Liver (tissue), 8 donors: ENCODE measurements at regions not wholly inside any gene's neighbourhood (a gene's known extent, or its start where the extent isn't known, plus 50 kb on each side); places are given as distances from the start of the nearest gene placed in this dataset.

Experiments used
- DNase-seq: peaks from one replicate; pipeline ENCODE4 v3.0.0-alpha.2; 2017; ENCODE audit warnings: low spot score
- H3K27ac ChIP-seq, 2 donors: one replicate each; pipeline ENCODE4 v1.7.0; 2013; ENCODE audit warnings: inconsistent platforms in 2 of 2, low read length in 2 of 2, control low read depth in 1 of 2, low read depth in 1 of 2, mild to moderate bottlenecking in 1 of 2
- H3K27me3 ChIP-seq, 4 donors: one replicate each; pipeline versions ENCODE4 v1.6.1 to v1.7.0; 2013; ENCODE audit warnings: low read length in 3 of 4, inconsistent platforms in 1 of 4, mild to moderate bottlenecking in 1 of 4, moderate library complexity in 1 of 4; ENCODE audit not compliant: control insufficient read depth in 4 of 4, insufficient read depth in 4 of 4
- H3K36me3 ChIP-seq, 4 donors: one replicate each; pipeline versions ENCODE4 v1.6.1 to v1.7.0; 2013; ENCODE audit warnings: low read length in 3 of 4, mild to moderate bottlenecking in 3 of 4, low read depth in 1 of 4, moderate library complexity in 1 of 4; ENCODE audit not compliant: control insufficient read depth in 4 of 4, insufficient read depth in 3 of 4
- H3K4me1 ChIP-seq, 4 donors: one replicate each; pipeline versions ENCODE4 v1.6.1 to v1.7.0; 2013; ENCODE audit warnings: low read length in 3 of 4, mild to moderate bottlenecking in 3 of 4, moderate library complexity in 1 of 4; ENCODE audit not compliant: control insufficient read depth in 4 of 4, insufficient read depth in 4 of 4
- H3K4me3 ChIP-seq, 3 donors: one replicate each; pipeline versions ENCODE4 v1.6.1 to v1.7.0; 2013; ENCODE audit warnings: low read length in 3 of 3, control low read depth in 1 of 3, low read depth in 1 of 3, mild to moderate bottlenecking in 1 of 3
- H3K9ac ChIP-seq, 2 donors: one replicate each; pipeline ENCODE4 v1.7.0; 2013; ENCODE audit warnings: low read length in 2 of 2, mild to moderate bottlenecking in 2 of 2, moderate library complexity in 2 of 2, control low read depth in 1 of 2, low read depth in 1 of 2
- H3K9me3 ChIP-seq, 4 donors: one replicate each; pipeline versions ENCODE4 v1.6.1 to v1.7.0; 2013; ENCODE audit warnings: low read length in 3 of 4; ENCODE audit not compliant: control insufficient read depth in 4 of 4
- EGR1 ChIP-seq, 2 donors: IDR thresholded peaks; 2 replicates each; pipeline ENCODE4 v1.6.1; 2016 to 2018; ENCODE audit warnings: antibody characterized with exemption in 2 of 2, low read depth in 2 of 2
- FOXA1 ChIP-seq: IDR thresholded peaks from 2 replicates; pipeline ENCODE4 v1.6.1; 2016; ENCODE audit warnings: antibody characterized with exemption
- FOXA2 ChIP-seq: IDR thresholded peaks from 2 replicates; pipeline ENCODE4 v1.6.1; 2016; ENCODE audit warnings: antibody characterized with exemption
- GABPA ChIP-seq, 2 donors: IDR thresholded peaks in 1 of 2; conservative IDR thresholded peaks in 1 of 2; 2 replicates each; pipeline ENCODE4 v1.6.1; 2016; ENCODE audit warnings: antibody characterized with exemption in 2 of 2, mild to moderate bottlenecking in 1 of 2, moderate library complexity in 1 of 2
- HNF4A ChIP-seq, 2 donors: conservative IDR thresholded peaks; 2 replicates each; pipeline ENCODE4 v1.6.1; 2016; ENCODE audit warnings: antibody characterized with exemption in 2 of 2, mild to moderate bottlenecking in 2 of 2
- HNF4G ChIP-seq: IDR thresholded peaks from 2 replicates; pipeline ENCODE4 v1.6.1; 2016; ENCODE audit warnings: antibody characterized with exemption
- JUND ChIP-seq, 2 donors: IDR thresholded peaks; 2 replicates each; pipeline ENCODE4 v1.6.1; 2016; ENCODE audit warnings: antibody characterized with exemption in 2 of 2
- NR2F2 ChIP-seq: IDR thresholded peaks from 2 replicates; pipeline ENCODE4 v1.6.1; 2016; ENCODE audit warnings: antibody characterized with exemption
- RXRA ChIP-seq, 2 donors: IDR thresholded peaks; 2 replicates each; pipeline ENCODE4 v1.6.1; 2017 to 2018; ENCODE audit warnings: antibody characterized with exemption in 2 of 2, mild to moderate bottlenecking in 1 of 2
- SP1 ChIP-seq: IDR thresholded peaks from 2 replicates; pipeline ENCODE4 v1.6.1; 2018; ENCODE audit warnings: antibody characterized with exemption, mild to moderate bottlenecking
- TAF1 ChIP-seq: conservative IDR thresholded peaks from 2 replicates; pipeline ENCODE4 v1.6.1; 2016; ENCODE audit warnings: antibody characterized with exemption, mild to moderate bottlenecking
- YY1 ChIP-seq: IDR thresholded peaks from 2 replicates; pipeline ENCODE4 v1.6.1; 2016; ENCODE audit warnings: antibody characterized with exemption, mild to moderate bottlenecking
- WGBS: extraction: QIAGEN DNeasy Blood & Tissue Kit; methylation state at CpG from one replicate; pipeline ENCODE4 v1.1.7; 2013; 5-methylcytosine and 5-hydroxymethylcytosine counted together
- TF ChIP-seq, protein P1 (sequence below): fragments of 150-350 bp; IDR thresholded peaks from 2 replicates; pipeline ENCODE4 v1.5.1; 2017; ENCODE audit warnings: improper control_type of control experiment, low read depth, low read length; ENCODE audit not compliant: missing input control
- TF ChIP-seq, protein P2 (sequence below): IDR thresholded peaks from 2 replicates; pipeline ENCODE4 v1.6.1; 2016; ENCODE audit warnings: antibody characterized with exemption
- TF ChIP-seq, protein P3 (sequence below): IDR thresholded peaks from 2 replicates; pipeline ENCODE4 v1.6.1; 2016; ENCODE audit warnings: antibody characterized with exemption
- TF ChIP-seq, protein P4 (sequence below): IDR thresholded peaks from 2 replicates; pipeline ENCODE4 v1.6.1; 2016; ENCODE audit warnings: antibody characterized with exemption
- TF ChIP-seq, protein P5 (sequence below): IDR thresholded peaks from 2 replicates; pipeline ENCODE4 v1.6.1; 2016; ENCODE audit warnings: antibody characterized with exemption, mild to moderate bottlenecking
- donor health status: healthy.
- donor health status: healthy.
- donor health status: healthy.
- donor health status: healthy.
- donor health status: healthy.

DNA sequence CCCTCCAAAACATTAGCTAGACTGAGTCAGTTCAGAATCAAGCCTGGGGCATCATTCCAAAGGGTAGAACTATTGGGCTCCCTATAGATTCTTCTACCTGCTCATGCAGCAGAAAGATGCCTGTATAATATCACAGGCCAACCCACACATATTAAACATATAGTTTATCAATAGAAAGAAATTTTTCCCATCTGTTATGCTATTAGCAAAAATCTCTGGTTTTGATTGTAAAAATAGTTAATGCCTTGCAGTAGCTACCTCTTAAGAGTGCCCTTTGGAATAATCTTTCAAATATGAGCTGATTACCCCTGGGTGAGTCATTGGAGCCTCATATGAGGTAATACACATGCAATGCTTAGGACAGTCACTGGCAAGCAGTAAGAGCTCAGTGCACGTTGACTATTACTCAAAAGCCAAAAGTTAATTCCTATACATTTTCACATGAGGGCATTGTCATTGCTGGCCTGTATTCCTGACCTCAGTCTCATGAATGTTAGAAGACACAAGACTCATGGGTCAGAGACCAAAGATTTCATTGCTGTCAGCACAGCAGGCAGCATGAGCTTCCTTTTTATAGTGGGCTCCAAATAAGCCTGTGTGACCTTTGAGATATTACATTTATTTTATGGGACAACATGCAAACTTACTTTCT, 180.0 kb downstream of the FGFR2 start:
- no peaks in the 10 kb centered on the region for H3K27me3 ChIP-seq
- no peaks in the 10 kb centered on the region for H3K36me3 ChIP-seq
- TF ChIP-seq NR2F2, result no peak
- TF ChIP-seq RXRA (IDR thresholded peaks at IDR 0.05), result no peak
- no peak for TF ChIP-seq FOXA1
- H3K27ac ChIP-seq, result no peak overlapping the region
- 75% methylated on average over 1 of the region's 1 CpG for WGBS
- H3K9ac ChIP-seq, result no peak overlapping the region
- no peaks in the 10 kb centered on the region for H3K4me1 ChIP-seq
- no peak overlapping the region for H3K4me3 ChIP-seq
- DNase-seq, result no peak
- H3K9me3 ChIP-seq, result no peaks in the 10 kb centered on the region

DNA sequence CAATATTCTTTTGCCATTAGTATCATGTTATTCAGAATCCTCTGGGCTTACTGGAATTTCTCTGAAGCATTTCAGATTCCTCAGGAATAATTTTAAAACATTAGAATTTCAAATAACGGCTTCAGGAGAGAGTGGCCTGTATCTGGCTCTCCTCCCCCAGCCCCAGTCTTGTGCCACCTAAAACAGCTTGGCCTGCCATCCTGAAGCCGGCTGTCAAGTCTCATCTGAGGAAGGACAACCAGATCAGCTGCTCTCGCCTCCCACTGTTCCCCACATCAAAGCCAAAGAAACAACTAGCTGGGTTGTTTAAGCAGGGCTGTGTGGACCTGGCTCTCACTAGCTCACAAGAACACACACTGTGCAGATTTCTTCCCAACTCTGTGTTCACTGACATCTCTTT, 178.2 kb downstream of the FGFR2 start:
- TF ChIP-seq GABPA (IDR thresholded peaks at IDR 0.05 in 1 of 2, conservative IDR thresholded peaks at IDR 0.05 in 1 of 2), result no peak
- TF ChIP-seq, protein P1, sequence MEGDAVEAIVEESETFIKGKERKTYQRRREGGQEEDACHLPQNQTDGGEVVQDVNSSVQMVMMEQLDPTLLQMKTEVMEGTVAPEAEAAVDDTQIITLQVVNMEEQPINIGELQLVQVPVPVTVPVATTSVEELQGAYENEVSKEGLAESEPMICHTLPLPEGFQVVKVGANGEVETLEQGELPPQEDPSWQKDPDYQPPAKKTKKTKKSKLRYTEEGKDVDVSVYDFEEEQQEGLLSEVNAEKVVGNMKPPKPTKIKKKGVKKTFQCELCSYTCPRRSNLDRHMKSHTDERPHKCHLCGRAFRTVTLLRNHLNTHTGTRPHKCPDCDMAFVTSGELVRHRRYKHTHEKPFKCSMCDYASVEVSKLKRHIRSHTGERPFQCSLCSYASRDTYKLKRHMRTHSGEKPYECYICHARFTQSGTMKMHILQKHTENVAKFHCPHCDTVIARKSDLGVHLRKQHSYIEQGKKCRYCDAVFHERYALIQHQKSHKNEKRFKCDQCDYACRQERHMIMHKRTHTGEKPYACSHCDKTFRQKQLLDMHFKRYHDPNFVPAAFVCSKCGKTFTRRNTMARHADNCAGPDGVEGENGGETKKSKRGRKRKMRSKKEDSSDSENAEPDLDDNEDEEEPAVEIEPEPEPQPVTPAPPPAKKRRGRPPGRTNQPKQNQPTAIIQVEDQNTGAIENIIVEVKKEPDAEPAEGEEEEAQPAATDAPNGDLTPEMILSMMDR, result no peak
- TF ChIP-seq, protein P2, sequence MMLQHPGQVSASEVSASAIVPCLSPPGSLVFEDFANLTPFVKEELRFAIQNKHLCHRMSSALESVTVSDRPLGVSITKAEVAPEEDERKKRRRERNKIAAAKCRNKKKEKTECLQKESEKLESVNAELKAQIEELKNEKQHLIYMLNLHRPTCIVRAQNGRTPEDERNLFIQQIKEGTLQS, result no peak
- TF ChIP-seq HNF4G, result no peak
- TF ChIP-seq NR2F2, result no peak
- TF ChIP-seq FOXA2, result no peak
- TF ChIP-seq, protein P3, sequence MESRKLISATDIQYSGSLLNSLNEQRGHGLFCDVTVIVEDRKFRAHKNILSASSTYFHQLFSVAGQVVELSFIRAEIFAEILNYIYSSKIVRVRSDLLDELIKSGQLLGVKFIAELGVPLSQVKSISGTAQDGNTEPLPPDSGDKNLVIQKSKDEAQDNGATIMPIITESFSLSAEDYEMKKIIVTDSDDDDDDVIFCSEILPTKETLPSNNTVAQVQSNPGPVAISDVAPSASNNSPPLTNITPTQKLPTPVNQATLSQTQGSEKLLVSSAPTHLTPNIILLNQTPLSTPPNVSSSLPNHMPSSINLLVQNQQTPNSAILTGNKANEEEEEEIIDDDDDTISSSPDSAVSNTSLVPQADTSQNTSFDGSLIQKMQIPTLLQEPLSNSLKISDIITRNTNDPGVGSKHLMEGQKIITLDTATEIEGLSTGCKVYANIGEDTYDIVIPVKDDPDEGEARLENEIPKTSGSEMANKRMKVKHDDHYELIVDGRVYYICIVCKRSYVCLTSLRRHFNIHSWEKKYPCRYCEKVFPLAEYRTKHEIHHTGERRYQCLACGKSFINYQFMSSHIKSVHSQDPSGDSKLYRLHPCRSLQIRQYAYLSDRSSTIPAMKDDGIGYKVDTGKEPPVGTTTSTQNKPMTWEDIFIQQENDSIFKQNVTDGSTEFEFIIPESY, result no peak
- TF ChIP-seq EGR1 (IDR thresholded peaks at IDR 0.05; ENCODE audit: low read depth in 2 of 2), result no peak
- no peak for TF ChIP-seq YY1
- TF ChIP-seq TAF1, result no peak
- TF ChIP-seq, protein P4, sequence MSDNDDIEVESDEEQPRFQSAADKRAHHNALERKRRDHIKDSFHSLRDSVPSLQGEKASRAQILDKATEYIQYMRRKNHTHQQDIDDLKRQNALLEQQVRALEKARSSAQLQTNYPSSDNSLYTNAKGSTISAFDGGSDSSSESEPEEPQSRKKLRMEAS, result no peak
- no peak for TF ChIP-seq RXRA (IDR thresholded peaks at IDR 0.05)
- TF ChIP-seq SP1, result no peak
- TF ChIP-seq JUND (IDR thresholded peaks at IDR 0.05), result no peak

DNA sequence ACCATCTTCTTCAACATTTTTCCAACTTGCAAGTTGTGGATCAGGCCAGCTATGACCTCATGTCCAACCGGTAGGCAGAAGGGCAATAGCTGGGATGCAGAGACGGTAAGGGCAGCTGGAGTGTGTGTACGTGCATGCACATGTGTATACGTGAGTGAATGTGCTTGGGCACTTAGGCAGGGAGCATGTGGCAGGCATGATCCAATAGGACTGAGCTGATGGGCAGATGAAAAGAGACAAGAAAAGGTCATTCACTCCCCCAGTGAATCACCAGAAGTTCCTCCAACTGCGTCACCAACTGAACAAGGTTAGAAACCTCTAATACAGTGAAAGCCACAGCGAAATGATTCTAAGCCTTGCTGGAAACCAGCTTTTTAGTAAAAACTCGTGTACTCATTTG, 176.1 kb downstream of the FGFR2 start:
- 91% methylated on average over 7 of the region's 7 CpGs for WGBS
- H3K4me1 ChIP-seq, result no peaks in the 10 kb centered on the region
- H3K9me3 ChIP-seq, result no peaks in the 10 kb centered on the region
- no peak overlapping the region for H3K9ac ChIP-seq
- no peak overlapping the region for H3K4me3 ChIP-seq
- no peak for DNase-seq
- H3K27ac ChIP-seq, result no peak overlapping the region
- no peaks in the 10 kb centered on the region for H3K27me3 ChIP-seq
- no peaks in the 10 kb centered on the region for H3K36me3 ChIP-seq
- TF ChIP-seq HNF4G (no peak), TAF1 (no peak), NR2F2 (no peak), EGR1 (IDR thresholded peaks at IDR 0.05; ENCODE audit: low read depth in 2 of 2) (no peak), GABPA (IDR thresholded peaks at IDR 0.05 in 1 of 2, conservative IDR thresholded peaks at IDR 0.05 in 1 of 2) (no peak), HNF4A (conservative IDR thresholded peaks at IDR 0.05) (no peak), RXRA (IDR thresholded peaks at IDR 0.05) (no peak), SP1 (no peak), FOXA2 (no peak), JUND (IDR thresholded peaks at IDR 0.05) (no peak)
- TF ChIP-seq, protein P5, sequence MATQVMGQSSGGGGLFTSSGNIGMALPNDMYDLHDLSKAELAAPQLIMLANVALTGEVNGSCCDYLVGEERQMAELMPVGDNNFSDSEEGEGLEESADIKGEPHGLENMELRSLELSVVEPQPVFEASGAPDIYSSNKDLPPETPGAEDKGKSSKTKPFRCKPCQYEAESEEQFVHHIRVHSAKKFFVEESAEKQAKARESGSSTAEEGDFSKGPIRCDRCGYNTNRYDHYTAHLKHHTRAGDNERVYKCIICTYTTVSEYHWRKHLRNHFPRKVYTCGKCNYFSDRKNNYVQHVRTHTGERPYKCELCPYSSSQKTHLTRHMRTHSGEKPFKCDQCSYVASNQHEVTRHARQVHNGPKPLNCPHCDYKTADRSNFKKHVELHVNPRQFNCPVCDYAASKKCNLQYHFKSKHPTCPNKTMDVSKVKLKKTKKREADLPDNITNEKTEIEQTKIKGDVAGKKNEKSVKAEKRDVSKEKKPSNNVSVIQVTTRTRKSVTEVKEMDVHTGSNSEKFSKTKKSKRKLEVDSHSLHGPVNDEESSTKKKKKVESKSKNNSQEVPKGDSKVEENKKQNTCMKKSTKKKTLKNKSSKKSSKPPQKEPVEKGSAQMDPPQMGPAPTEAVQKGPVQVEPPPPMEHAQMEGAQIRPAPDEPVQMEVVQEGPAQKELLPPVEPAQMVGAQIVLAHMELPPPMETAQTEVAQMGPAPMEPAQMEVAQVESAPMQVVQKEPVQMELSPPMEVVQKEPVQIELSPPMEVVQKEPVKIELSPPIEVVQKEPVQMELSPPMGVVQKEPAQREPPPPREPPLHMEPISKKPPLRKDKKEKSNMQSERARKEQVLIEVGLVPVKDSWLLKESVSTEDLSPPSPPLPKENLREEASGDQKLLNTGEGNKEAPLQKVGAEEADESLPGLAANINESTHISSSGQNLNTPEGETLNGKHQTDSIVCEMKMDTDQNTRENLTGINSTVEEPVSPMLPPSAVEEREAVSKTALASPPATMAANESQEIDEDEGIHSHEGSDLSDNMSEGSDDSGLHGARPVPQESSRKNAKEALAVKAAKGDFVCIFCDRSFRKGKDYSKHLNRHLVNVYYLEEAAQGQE, result no peak
- TF ChIP-seq, protein P2, result no peak

More for the DNA sequence above, 178.2 kb downstream of the FGFR2 start:
- WGBS, result 75% methylated on average over 3 of the region's 3 CpGs
- Histone ChIP-seq H3K9ac (no peak overlapping the region), H3K36me3 (no peaks in the 10 kb centered on the region), H3K27ac (no peak overlapping the region), H3K27me3 (no peaks in the 10 kb centered on the region), H3K9me3 (no peaks in the 10 kb centered on the region), H3K4me3 (no peak overlapping the region), H3K4me1 (no peaks in the 10 kb centered on the region)
- no peak for DNase-seq
